ENCODE measurements at regions not wholly inside any gene's neighbourhood (a gene's known extent, or its start where the extent isn't known, plus 50 kb on each side); places are given as distances from the start of the nearest gene placed in this dataset.
"Not testable (repeated sequence)": the region's sequence is repeated elsewhere in the genome, so short reads cannot be mapped to it uniquely, and the experiment has no call there.

DNA sequence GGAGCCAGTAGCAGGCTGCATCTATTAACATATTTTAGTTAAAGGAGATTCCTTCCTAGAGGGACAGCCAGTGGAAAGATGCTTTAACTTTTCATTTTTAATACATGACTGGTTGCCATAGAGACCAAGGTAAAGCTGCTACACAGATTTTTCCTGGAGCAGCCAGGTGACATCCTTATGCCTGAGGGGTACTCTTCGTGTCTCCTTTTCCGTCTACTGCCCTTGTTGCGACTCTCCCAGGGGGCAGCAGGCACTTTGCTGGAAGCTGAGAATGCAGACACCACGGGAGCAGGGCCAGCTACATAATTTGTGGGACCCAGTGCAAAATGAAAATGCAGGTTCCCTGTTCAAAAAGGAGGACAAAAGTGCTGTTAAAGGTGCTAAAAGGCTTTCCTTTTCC lies 340.4 kb downstream of the CEP170 start:
- in situ Hi-C loops (cut with HindIII; ENCODE audit: low sequenced_read_pairs) = not testable (repeated sequence)

GRCh38 chr1:242912855-242913254 lies 342.2 kb downstream of the CEP170 start:
- in situ Hi-C loops (cut with HindIII; ENCODE audit: low sequenced_read_pairs) = not testable (repeated sequence)

DNA sequence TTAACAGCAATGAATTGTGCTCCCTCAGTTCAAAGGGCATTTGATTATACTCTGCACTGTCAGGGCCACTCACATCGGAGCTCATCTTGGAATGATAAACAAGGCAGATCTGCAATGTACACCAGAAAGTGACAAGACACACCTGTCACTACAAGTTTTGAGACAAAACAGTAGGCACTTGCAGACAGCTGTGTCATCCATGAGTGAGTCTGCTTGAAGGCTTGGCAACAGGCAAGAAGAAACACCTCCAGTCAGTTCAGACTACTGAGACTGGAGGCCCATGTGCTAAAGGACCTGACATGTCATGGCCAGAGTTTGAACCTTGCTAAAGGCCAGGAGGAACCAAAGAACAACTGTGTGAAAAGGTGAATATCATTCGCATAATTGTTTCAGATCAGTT lies 354.5 kb downstream of the CEP170 start:
- in situ Hi-C loops (cut with HindIII; ENCODE audit: low sequenced_read_pairs) = not testable (repeated sequence)

GRCh38 chr1:242890192-242890741 lies 364.8 kb downstream of the CEP170 start:
- in situ Hi-C loops (cut with HindIII; ENCODE audit: low sequenced_read_pairs) = no loop called here

DNA sequence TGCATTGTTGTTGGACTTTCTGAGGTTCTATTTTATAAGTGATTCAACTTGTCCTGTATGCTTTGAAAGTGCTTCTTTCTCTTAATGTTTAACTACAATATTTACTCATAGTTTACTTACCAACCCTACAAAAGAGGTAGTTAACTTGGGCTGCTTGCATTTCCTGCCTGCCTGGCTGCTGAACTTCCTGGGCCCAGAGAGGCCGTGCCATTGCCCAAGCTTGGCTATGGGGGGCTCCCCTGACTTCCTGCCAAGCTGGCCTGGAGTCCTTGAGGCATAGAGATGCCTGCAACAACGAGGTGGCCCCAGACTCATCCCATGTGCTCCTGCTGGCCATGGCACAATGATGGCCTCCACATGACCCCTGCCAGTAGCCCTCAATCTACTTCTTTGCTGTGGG lies 361.6 kb upstream of the PLD5 start:
- in situ Hi-C loops (cut with HindIII; ENCODE audit: low sequenced_read_pairs) = no loop called here

DNA sequence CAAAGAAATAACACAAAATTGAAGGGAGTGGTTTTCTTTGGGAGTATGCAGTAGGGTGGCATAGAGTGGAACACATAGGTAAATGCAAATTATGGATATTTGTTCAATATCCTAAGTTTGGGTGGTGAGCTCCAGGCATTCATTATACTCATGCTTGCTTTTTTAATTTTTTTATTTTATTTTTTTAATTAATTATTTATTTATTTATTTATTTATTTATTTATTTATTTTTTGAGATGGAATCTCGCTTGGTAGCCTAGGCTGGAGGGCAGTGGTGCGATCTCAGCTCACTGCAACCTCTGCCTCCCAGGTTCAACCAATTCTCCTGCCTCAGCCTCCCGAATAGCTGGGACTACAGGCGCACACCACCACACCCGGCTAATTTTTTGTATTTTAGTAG lies 355.5 kb upstream of the PLD5 start:
- in situ Hi-C loops (cut with HindIII; ENCODE audit: low sequenced_read_pairs) = not testable (repeated sequence)

- in situ Hi-C loops (cut with HindIII; ENCODE audit: low sequenced_read_pairs) = no loop called here
These were observed 353.2 kb upstream of the PLD5 start for GRCh38 chr1:242877743-242878142.

DNA sequence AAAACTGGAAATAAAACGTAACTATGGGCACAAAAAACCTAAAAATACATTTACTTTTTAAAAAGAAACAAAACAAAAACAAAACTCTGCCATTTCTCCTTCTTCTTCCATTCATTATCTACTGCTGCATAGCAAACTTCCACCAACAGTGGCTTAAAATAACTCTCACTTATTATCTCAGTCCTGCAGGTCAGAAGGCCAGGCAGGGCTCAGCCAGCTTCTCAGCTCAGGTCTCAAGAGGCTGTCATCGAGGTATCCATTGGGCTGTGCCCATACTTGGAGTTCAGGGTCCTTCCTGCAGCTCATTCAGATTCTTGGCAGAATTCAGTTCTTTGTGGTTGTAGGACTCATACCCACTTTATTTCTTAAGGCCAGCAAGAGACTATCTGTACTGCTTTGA lies 352.7 kb upstream of the PLD5 start:
- in situ Hi-C loops (cut with HindIII; ENCODE audit: low sequenced_read_pairs) = no loop called here

DNA sequence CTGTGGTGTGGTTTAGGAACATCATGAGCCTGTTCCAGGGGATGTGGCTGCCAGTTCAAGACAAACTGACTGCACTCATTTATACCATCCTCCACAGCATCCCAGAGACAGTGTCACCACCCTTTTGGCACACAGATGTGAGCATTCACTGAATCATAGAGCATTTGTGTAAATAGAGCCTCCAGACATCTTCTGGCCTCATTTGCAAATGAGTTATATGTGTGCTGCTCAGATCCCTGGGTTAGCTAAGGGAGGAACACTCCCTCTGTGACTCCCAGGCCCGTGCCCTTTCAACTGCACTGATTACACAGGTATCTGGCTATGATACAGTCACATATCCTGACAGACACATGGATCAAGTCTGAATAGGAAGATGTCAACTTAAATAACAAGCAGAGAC lies 351.5 kb upstream of the PLD5 start:
- in situ Hi-C loops (cut with HindIII; ENCODE audit: low sequenced_read_pairs) = no loop called here

DNA sequence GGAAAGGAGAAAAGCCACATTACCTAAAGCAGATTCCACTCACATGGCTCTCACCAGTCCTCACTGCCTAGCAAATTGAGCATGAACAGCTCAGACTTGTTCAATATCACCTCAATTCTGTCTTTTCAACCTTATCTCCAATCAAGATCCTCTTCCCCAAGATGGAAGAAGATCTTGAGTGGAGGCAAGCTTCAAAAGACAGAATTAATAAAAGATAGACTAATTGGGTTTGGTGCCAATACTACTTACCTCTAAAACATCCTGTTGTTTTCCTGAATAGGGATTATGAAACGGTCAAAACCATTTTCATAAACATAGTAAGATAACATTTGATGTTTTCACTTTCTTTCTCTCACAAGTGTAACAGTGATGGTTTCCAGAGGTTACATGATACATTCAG lies 349.2 kb upstream of the PLD5 start:
- in situ Hi-C loops (cut with HindIII; ENCODE audit: low sequenced_read_pairs) = no loop called here

GRCh38 chr1:242872521-242872920 lies 348.0 kb upstream of the PLD5 start:
- in situ Hi-C loops (cut with HindIII; ENCODE audit: low sequenced_read_pairs) = no loop called here

GRCh38 chr1:242871471-242872030 lies 347.1 kb upstream of the PLD5 start:
- in situ Hi-C loops (cut with HindIII; ENCODE audit: low sequenced_read_pairs) = no loop called here

GRCh38 chr1:242870966-242871365 lies 346.5 kb upstream of the PLD5 start:
- in situ Hi-C loops (cut with HindIII; ENCODE audit: low sequenced_read_pairs) = no loop called here

GRCh38 chr1:242856289-242856688 lies 331.8 kb upstream of the PLD5 start:
- in situ Hi-C loops (cut with HindIII; ENCODE audit: low sequenced_read_pairs) = no loop called here

- in situ Hi-C loops (cut with HindIII; ENCODE audit: low sequenced_read_pairs) = no loop called here
These were observed 330.0 kb upstream of the PLD5 start for GRCh38 chr1:242854466-242854865.

- in situ Hi-C loops (cut with HindIII; ENCODE audit: low sequenced_read_pairs) = no loop called here
These were observed 323.0 kb upstream of the PLD5 start for GRCh38 chr1:242847390-242847993.

DNA sequence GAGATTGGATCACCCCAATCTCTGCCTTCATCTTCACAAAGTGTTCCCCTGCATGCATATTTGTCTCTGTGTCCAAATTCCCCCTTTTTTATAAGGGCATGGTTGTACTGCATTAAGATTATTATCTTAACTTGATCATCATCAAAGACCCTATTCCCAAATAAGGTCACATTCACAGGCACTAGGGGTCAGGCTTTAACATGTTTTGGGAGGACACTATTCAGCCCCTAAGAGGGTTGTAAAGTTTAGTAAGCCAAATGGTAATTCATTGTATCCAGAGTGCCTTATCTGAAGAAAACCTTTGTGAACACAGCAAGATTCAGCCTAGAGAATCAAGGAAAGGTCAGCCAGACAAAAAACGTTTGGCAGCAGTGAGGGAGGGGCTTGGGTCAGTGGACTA lies 317.6 kb upstream of the PLD5 start:
- in situ Hi-C loops (cut with HindIII; ENCODE audit: low sequenced_read_pairs) = no loop called here

- in situ Hi-C loops (cut with HindIII; ENCODE audit: low sequenced_read_pairs) = no loop called here
These were observed 314.6 kb upstream of the PLD5 start for GRCh38 chr1:242839101-242839500.

DNA sequence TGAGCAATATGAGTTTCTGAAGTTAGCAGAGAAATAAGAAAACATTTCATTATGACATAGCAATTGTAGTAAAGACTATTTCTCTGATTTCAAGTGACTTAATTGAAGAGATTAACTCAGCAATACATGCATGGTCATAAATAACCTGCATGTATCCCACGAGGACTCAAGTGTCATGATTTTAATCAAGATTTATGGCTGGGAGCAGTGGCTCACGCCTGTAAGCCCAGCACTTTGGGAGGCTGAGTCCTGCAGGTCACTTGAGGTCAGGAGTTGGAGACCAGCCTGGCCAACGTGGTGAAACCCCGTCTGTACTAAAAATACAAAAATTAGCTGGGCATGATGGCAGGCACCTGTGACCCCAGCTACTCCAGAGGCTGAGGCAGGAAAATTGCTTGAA lies 311.9 kb upstream of the PLD5 start:
- in situ Hi-C loops (cut with HindIII; ENCODE audit: low sequenced_read_pairs) = no loop called here

DNA sequence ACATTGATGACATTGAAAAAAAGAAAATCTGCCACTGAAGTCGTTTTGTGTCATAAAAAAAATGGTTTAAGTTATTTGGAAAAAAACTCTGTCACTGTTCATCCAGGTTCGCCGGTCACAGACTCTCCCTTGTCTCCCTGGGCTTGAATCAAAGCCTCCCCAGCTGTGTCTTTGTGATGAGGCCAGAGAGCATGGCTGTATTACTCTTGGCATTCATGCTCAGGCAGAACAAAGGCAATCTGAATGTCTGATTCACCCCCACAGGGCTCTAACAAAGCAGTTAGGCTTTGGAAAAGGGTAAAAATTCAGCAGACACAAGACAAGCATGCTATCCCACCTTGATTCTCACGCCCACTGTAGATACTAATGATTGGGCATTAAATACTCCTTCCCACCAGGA lies 304.3 kb upstream of the PLD5 start:
- in situ Hi-C loops (cut with HindIII; ENCODE audit: low sequenced_read_pairs) = no loop called here

- in situ Hi-C loops (cut with HindIII; ENCODE audit: low sequenced_read_pairs) = no loop called here
These were observed 303.7 kb upstream of the PLD5 start for GRCh38 chr1:242828199-242828598.

DNA sequence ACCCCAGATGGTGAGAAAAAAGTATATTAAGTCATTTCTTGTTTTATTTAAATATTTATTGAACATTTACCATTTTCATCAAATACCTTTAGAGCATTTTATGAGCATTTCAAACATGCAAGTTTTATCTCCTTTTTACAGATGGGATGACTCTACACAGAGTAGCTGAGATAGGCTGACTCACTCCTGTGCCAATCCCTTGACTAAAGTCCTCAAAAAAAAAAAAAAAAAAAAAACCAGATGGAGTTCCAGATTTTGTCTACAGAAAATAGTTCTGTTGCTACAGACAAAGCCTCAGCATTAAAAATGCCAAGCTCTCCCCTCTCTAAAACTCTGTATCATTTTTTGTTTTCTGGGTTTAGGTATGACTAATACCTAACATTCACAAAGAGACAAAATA lies 303.0 kb upstream of the PLD5 start:
- in situ Hi-C loops (cut with HindIII; ENCODE audit: low sequenced_read_pairs) = no loop called here

All from endothelial cell of hepatic sinusoid (primary cell).